ENCODE measurements at regions not wholly inside any gene's neighbourhood (a gene's known extent, or its start where the extent isn't known, plus 50 kb on each side); places are given as distances from the start of the nearest gene placed in this dataset.

DNA sequence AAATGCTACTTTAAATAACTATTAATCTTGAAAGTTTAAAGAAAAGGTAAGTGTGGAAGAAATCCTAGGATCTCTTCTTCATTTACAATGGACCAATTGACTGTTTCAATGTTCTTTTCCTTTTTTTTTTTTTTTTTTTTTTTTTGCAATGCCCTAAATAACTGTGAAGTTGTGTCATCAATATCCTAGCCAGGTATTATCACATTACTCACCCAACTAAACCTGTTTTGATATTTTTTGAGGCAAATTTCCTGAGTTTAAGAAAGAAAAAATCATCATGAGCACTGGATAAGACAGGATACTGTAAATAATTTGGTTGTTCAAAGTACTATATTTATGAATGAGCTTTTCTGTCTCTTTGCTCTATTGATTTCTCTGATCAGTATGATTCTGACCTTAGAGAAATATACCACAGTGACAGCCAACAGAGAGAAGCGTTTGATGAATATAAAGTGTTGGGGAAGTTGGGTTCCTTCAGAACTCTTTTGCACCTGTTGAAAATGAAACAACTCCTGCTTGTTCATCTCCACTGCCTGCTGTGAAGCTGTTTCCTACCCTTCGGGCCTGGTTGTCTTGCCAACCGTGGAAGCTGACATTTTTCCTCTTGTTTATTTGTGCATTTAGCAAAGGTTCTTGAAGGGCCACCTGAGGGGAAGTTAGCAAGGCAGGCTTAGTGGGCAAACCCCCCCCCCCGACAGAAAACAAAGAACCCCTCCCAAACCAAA lies 1220.5 kb upstream of the SLC10A2 start:
- TF ChIP-seq EZH2phosphoT487 (IDR thresholded peaks at IDR 0.05; ENCODE audit: low read depth, severe bottlenecking, unreplicated experiment), result no peak
- TF ChIP-seq, protein P1, sequence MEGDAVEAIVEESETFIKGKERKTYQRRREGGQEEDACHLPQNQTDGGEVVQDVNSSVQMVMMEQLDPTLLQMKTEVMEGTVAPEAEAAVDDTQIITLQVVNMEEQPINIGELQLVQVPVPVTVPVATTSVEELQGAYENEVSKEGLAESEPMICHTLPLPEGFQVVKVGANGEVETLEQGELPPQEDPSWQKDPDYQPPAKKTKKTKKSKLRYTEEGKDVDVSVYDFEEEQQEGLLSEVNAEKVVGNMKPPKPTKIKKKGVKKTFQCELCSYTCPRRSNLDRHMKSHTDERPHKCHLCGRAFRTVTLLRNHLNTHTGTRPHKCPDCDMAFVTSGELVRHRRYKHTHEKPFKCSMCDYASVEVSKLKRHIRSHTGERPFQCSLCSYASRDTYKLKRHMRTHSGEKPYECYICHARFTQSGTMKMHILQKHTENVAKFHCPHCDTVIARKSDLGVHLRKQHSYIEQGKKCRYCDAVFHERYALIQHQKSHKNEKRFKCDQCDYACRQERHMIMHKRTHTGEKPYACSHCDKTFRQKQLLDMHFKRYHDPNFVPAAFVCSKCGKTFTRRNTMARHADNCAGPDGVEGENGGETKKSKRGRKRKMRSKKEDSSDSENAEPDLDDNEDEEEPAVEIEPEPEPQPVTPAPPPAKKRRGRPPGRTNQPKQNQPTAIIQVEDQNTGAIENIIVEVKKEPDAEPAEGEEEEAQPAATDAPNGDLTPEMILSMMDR (IDR thresholded peaks at IDR 0.05; ENCODE audit: poor library complexity), result no peak

Measured in hepatocyte (in vitro differentiated cells).